ENCODE measurements at regions not wholly inside any gene's neighbourhood (a gene's known extent, or its start where the extent isn't known, plus 50 kb on each side); places are given as distances from the start of the nearest gene placed in this dataset.

GRCh38 chr2:18336975-18337374 lies 223.5 kb downstream of the RDH14 start:
- Mint-ChIP-seq H3K36me3 (ENCODE audit: low read depth) (no peaks in the 10 kb centered on the region), H3K4me1 (no peaks in the 10 kb centered on the region), H3K27me3 (ENCODE audit: low read depth) (no peaks in the 10 kb centered on the region), H3K27ac (ENCODE audit: unreplicated experiment) (no peak overlapping the region), H3K9me3 (no peaks in the 10 kb centered on the region), H3K4me3 (no peak overlapping the region)
- no peak for DNase-seq (ENCODE audit: low read depth, low spot score)
- TF ChIP-seq, protein P1, sequence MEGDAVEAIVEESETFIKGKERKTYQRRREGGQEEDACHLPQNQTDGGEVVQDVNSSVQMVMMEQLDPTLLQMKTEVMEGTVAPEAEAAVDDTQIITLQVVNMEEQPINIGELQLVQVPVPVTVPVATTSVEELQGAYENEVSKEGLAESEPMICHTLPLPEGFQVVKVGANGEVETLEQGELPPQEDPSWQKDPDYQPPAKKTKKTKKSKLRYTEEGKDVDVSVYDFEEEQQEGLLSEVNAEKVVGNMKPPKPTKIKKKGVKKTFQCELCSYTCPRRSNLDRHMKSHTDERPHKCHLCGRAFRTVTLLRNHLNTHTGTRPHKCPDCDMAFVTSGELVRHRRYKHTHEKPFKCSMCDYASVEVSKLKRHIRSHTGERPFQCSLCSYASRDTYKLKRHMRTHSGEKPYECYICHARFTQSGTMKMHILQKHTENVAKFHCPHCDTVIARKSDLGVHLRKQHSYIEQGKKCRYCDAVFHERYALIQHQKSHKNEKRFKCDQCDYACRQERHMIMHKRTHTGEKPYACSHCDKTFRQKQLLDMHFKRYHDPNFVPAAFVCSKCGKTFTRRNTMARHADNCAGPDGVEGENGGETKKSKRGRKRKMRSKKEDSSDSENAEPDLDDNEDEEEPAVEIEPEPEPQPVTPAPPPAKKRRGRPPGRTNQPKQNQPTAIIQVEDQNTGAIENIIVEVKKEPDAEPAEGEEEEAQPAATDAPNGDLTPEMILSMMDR (conservative IDR thresholded peaks at IDR 0.05) = no peak

GRCh38 chr2:18332477-18332876 lies 228.0 kb downstream of the RDH14 start:
- Mint-ChIP-seq H3K9me3 (no peaks in the 10 kb centered on the region), H3K4me1 (no peaks in the 10 kb centered on the region), H3K36me3 (ENCODE audit: low read depth) (no peaks in the 10 kb centered on the region), H3K4me3 (no peak overlapping the region), H3K27ac (ENCODE audit: unreplicated experiment) (no peak overlapping the region), H3K27me3 (ENCODE audit: low read depth) (peaks cover 4% of the 10 kb centered on the region)
- TF ChIP-seq, protein P1 (conservative IDR thresholded peaks at IDR 0.05) = no peak
- no peak for DNase-seq (ENCODE audit: low read depth, low spot score)

GRCh38 chr2:18325118-18325517 lies 235.3 kb downstream of the RDH14 start:
- DNase-seq (ENCODE audit: low read depth, low spot score) = no peak
- TF ChIP-seq, protein P1 (conservative IDR thresholded peaks at IDR 0.05) = no peak
- Mint-ChIP-seq H3K27me3 (ENCODE audit: low read depth) (peaks cover 25% of the 10 kb centered on the region), H3K4me3 (no peak overlapping the region), H3K4me1 (no peaks in the 10 kb centered on the region), H3K36me3 (ENCODE audit: low read depth) (no peaks in the 10 kb centered on the region), H3K9me3 (no peaks in the 10 kb centered on the region), H3K27ac (ENCODE audit: unreplicated experiment) (no peak overlapping the region)

DNA sequence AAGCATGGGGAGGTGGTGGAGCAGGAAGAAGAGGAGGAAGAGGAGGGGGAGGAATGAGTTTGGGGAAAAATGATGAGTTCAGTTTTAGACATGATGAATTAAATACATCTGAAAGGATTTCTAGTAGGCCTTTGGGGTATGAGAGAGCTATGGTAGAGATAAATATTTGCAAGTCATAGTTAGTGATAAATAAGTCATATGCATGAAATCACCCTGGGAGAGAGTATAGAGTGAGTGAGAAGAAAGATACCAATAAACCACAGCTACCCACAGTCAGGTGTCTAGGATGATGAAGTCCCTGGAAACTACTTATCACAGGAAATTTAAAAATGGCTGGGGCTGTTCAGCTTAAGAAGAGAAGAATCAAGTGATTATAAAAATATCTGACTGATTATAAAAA lies 240.5 kb downstream of the RDH14 start:
- no peak for DNase-seq (ENCODE audit: low read depth, low spot score)
- Mint-ChIP-seq H3K9me3 (no peaks in the 10 kb centered on the region), H3K36me3 (ENCODE audit: low read depth) (no peaks in the 10 kb centered on the region), H3K27ac (ENCODE audit: unreplicated experiment) (no peak overlapping the region), H3K27me3 (ENCODE audit: low read depth) (peaks cover 17% of the 10 kb centered on the region), H3K4me3 (no peak overlapping the region), H3K4me1 (no peaks in the 10 kb centered on the region)
- TF ChIP-seq, protein P1 (conservative IDR thresholded peaks at IDR 0.05) = no peak

DNA sequence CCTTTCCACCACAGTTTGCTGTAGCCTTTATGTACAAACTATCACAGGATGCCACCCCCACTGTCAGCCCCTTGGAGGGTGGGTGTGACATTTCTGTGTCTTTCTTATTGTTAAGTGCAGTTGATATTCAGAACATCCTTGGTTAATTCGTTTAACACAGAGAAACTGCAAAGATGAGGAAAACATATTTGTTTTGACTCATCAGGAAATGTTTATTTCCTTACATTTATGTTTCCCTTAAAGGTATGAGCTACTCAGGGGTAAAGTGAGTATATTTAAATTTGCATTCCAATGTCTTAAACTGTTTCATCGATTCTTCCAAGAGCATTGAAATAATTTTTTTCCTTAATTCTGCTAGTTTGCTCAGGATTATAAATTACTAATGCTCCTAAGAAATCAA lies 243.4 kb downstream of the RDH14 start:
- H3K36me3 Mint-ChIP-seq (ENCODE audit: low read depth) = peaks cover 2% of the 10 kb centered on the region
- TF ChIP-seq, protein P1 (conservative IDR thresholded peaks at IDR 0.05) = no peak
- H3K9me3 Mint-ChIP-seq = no peaks in the 10 kb centered on the region
- no peak overlapping the region for H3K27ac Mint-ChIP-seq (ENCODE audit: unreplicated experiment)
- DNase-seq (ENCODE audit: low read depth, low spot score) = no peak
- H3K27me3 Mint-ChIP-seq (ENCODE audit: low read depth) = peaks cover 8% of the 10 kb centered on the region
- H3K4me3 Mint-ChIP-seq = no peak overlapping the region
- no peaks in the 10 kb centered on the region for H3K4me1 Mint-ChIP-seq

- TF ChIP-seq, protein P1 (conservative IDR thresholded peaks at IDR 0.05) = no peak
- no peaks in the 10 kb centered on the region for H3K9me3 Mint-ChIP-seq
- H3K36me3 Mint-ChIP-seq (ENCODE audit: low read depth) = peaks cover 2% of the 10 kb centered on the region
- DNase-seq (ENCODE audit: low read depth, low spot score) = no peak
- H3K4me1 Mint-ChIP-seq = no peaks in the 10 kb centered on the region
- H3K27me3 Mint-ChIP-seq (ENCODE audit: low read depth) = peaks cover 5% of the 10 kb centered on the region
- H3K27ac Mint-ChIP-seq (ENCODE audit: unreplicated experiment) = no peak overlapping the region
- no peak overlapping the region for H3K4me3 Mint-ChIP-seq
These were observed 247.6 kb downstream of the RDH14 start for GRCh38 chr2:18312818-18313217.

Data from neural crest cell (in vitro differentiated cells).